H9 (cell line): ENCODE measurements at regions not wholly inside any gene's neighbourhood (a gene's known extent, or its start where the extent isn't known, plus 50 kb on each side); places are given as distances from the start of the nearest gene placed in this dataset.
A peak's percentile ranks its signal among the peaks of the same experiment; 100 is the strongest.

ENCODE experiments used
- DNase-seq: peaks from one replicate; pipeline ENCODE4 v3.0.0-alpha.2; 2017
- H2AFZ ChIP-seq: one replicate; pipeline ENCODE4 v1.6.1; 2013; ENCODE audit warnings: mild to moderate bottlenecking, low read length, control low read depth, moderate library complexity
- H2AK5ac ChIP-seq: 2 replicates; pipeline ENCODE4 v1.6.1; 2013; ENCODE audit warnings: low read length, control low read depth, mixed read lengths; ENCODE audit not compliant: insufficient read length
- H2BK120ac ChIP-seq: one replicate; pipeline ENCODE4 v1.6.1; 2013; ENCODE audit warnings: low read depth, mild to moderate bottlenecking, low read length, control low read depth, inconsistent platforms; ENCODE audit not compliant: poor library complexity, severe bottlenecking
- H2BK12ac ChIP-seq: 2 replicates; pipeline ENCODE4 v1.6.1; 2013; ENCODE audit warnings: low read length, control low read depth, mixed read lengths, low read depth; ENCODE audit not compliant: insufficient read length
- H2BK15ac ChIP-seq: 2 replicates; pipeline ENCODE4 v1.6.1; 2013; ENCODE audit warnings: low read depth, low read length, control low read depth
- H2BK20ac ChIP-seq: one replicate; pipeline ENCODE4 v1.6.1; 2013; ENCODE audit warnings: low read depth, mild to moderate bottlenecking, low read length, control low read depth, inconsistent platforms; ENCODE audit not compliant: poor library complexity, severe bottlenecking
- H2BK5ac ChIP-seq: 2 replicates; pipeline ENCODE4 v1.6.1; 2013; ENCODE audit warnings: low read length, control low read depth, mixed read lengths; ENCODE audit not compliant: insufficient read length
- H3K14ac ChIP-seq: 2 replicates; pipeline ENCODE4 v1.6.1; 2013; ENCODE audit warnings: low read length, control low read depth; ENCODE audit not compliant: insufficient read depth
- H3K18ac ChIP-seq: 2 replicates; pipeline ENCODE4 v1.6.1; 2013; ENCODE audit warnings: low read depth, mild to moderate bottlenecking, mixed read lengths, low read length, control low read depth; ENCODE audit not compliant: insufficient read length
- H3K23ac ChIP-seq: 2 replicates; pipeline ENCODE4 v1.6.1; 2013; ENCODE audit warnings: low read length, control low read depth, mixed read lengths, low read depth; ENCODE audit not compliant: insufficient read length
- H3K23me2 ChIP-seq: 2 replicates; pipeline ENCODE4 v1.6.1; 2013; ENCODE audit warnings: low read depth, mild to moderate bottlenecking, mixed read lengths, low read length, control low read depth; ENCODE audit not compliant: insufficient read length, poor library complexity, severe bottlenecking
- H3K27ac ChIP-seq: 2 replicates; pipeline ENCODE4 v1.5.1; 2013; ENCODE audit warnings: low read length, control low read depth, mixed read lengths, low read depth; ENCODE audit not compliant: insufficient read length
- H3K27me3 ChIP-seq: 2 replicates; pipeline ENCODE4 v1.6.1; 2013; ENCODE audit warnings: low read length, control low read depth, inconsistent platforms; ENCODE audit not compliant: insufficient read depth
- H3K4ac ChIP-seq: 2 replicates; pipeline ENCODE4 v1.6.1; 2013; ENCODE audit warnings: low read depth, mild to moderate bottlenecking, control low read depth, inconsistent platforms, low read length, moderate library complexity
- H3K4me1 ChIP-seq: 2 replicates; pipeline ENCODE4 v1.6.1; 2013; ENCODE audit warnings: low read length, control low read depth, inconsistent platforms; ENCODE audit not compliant: insufficient read depth
- H3K4me2 ChIP-seq: 2 replicates; pipeline ENCODE4 v1.6.1; 2013; ENCODE audit warnings: low read length, control low read depth, mixed read lengths; ENCODE audit not compliant: insufficient read length, insufficient read depth
- H3K56ac ChIP-seq: 2 replicates; pipeline ENCODE4 v1.6.1; 2013; ENCODE audit warnings: low read depth, mild to moderate bottlenecking, mixed read lengths, low read length, control low read depth; ENCODE audit not compliant: insufficient read length
- H3K79me1 ChIP-seq: 2 replicates; pipeline ENCODE4 v1.6.1; 2013; ENCODE audit warnings: low read depth, mild to moderate bottlenecking, moderate library complexity, low read length, control low read depth, inconsistent platforms; ENCODE audit not compliant: insufficient read depth, poor library complexity, severe bottlenecking
- H3K79me2 ChIP-seq: 2 replicates; pipeline ENCODE4 v1.6.1; 2013; ENCODE audit warnings: low read length, control low read depth, inconsistent platforms; ENCODE audit not compliant: insufficient read depth
- H3K9ac ChIP-seq: 2 replicates; pipeline ENCODE4 v1.6.1; 2013; ENCODE audit warnings: low read length, control low read depth, mixed read lengths; ENCODE audit not compliant: insufficient read length; ENCODE audit errors: extremely low read depth
- H3K9me3 ChIP-seq: one replicate; pipeline ENCODE4 v1.6.1; 2013; ENCODE audit warnings: low read depth, low read length, inconsistent platforms; ENCODE audit not compliant: control insufficient read depth
- H3T11ph ChIP-seq: one replicate; pipeline ENCODE4 v1.6.1; 2013; ENCODE audit warnings: mild to moderate bottlenecking, low read length, control low read depth, inconsistent platforms
- H4K20me1 ChIP-seq: one replicate; pipeline ENCODE4 v1.6.1; 2013; ENCODE audit not compliant: control insufficient read depth, insufficient read length, insufficient read depth
- H4K5ac ChIP-seq: 2 replicates; pipeline ENCODE4 v1.6.1; 2013; ENCODE audit warnings: low read depth, mild to moderate bottlenecking, mixed read lengths, low read length, control low read depth; ENCODE audit not compliant: insufficient read length
- H4K8ac ChIP-seq: replicated peaks from 2 replicates; pipeline ENCODE4 v1.6.1; 2013; ENCODE audit warnings: low read length, control low read depth, mixed read lengths, low read depth; ENCODE audit not compliant: insufficient read length
- H4K91ac ChIP-seq: 2 replicates; pipeline ENCODE4 v1.6.1; 2013; ENCODE audit warnings: low read depth, mild to moderate bottlenecking, moderate library complexity, mixed read lengths, low read length, control low read depth; ENCODE audit not compliant: insufficient read length
- H3K27ac Mint-ChIP-seq, 3 experiments: 2 replicates in 2 of 3; 3 replicates in 1 of 3; pipeline ENCODE4 v1.8.0; 2020 to 2021; ENCODE audit warnings: mixed read lengths in 3 of 3, mild to moderate bottlenecking in 1 of 3, moderate library complexity in 1 of 3
- H3K27me3 Mint-ChIP-seq: 2 replicates; pipeline ENCODE4 v1.8.0; 2021; ENCODE audit warnings: low read depth, mild to moderate bottlenecking, moderate library complexity, mixed read lengths
- H3K36me3 Mint-ChIP-seq, 3 experiments: 2 replicates in 2 of 3; 3 replicates in 1 of 3; pipeline ENCODE4 v1.8.0; 2020 to 2021; ENCODE audit warnings: low read depth in 3 of 3, mixed read lengths in 3 of 3; ENCODE audit not compliant: insufficient read depth in 1 of 3
- H3K4me1 Mint-ChIP-seq, 2 experiments: 2 replicates each; pipeline ENCODE4 v1.8.0; 2020; ENCODE audit warnings: mixed read lengths in 2 of 2
- H3K4me3 Mint-ChIP-seq, 2 experiments: 2 replicates in 1 of 2; 3 replicates in 1 of 2; pipeline ENCODE4 v1.8.0; 2020 to 2021; ENCODE audit warnings: mild to moderate bottlenecking in 2 of 2, mixed read lengths in 2 of 2, moderate library complexity in 1 of 2
- H3K9me3 Mint-ChIP-seq, 2 experiments: 2 replicates in 1 of 2; 3 replicates in 1 of 2; pipeline ENCODE4 v1.8.0; 2020; ENCODE audit warnings: mild to moderate bottlenecking in 2 of 2, mixed read lengths in 2 of 2, moderate library complexity in 1 of 2
- CTCF ChIP-seq: fragments of 200-600 bp; sonication (generic); conservative IDR thresholded peaks from 3 replicates; pipeline ENCODE4 v1.8.0; 2021; ENCODE audit warnings: antibody characterized with exemption, mild to moderate bottlenecking
- WGBS: extraction: QIAGEN DNeasy Blood & Tissue Kit; methylation state at CpG from one replicate; pipeline ENCODE4 v1.1.7; 2013; ENCODE audit warnings: missing lambda C conversion rate, low lambda C conversion rate, mixed read lengths; ENCODE audit not compliant: insufficient read length; ENCODE audit errors: extremely low coverage; 5-methylcytosine and 5-hydroxymethylcytosine counted together

GRCh38 chr1:239997160-239997514 is 94.5 kb upstream of the FMN2 start:
- H3K27ac ChIP-seq: no peak overlapping the region
- no peaks in the 10 kb centered on the region for H3K27me3 ChIP-seq
- no peaks in the 10 kb centered on the region; a peak in 2 of 7 replicates for H3K36me3 Mint-ChIP-seq
- H2AK5ac ChIP-seq: no peak overlapping the region
- H2BK120ac ChIP-seq: no peak overlapping the region
- H2BK5ac ChIP-seq: no peak overlapping the region
- H3K9me3 Mint-ChIP-seq: no peaks in the 10 kb centered on the region
- no peaks in the 10 kb centered on the region for H3K79me2 ChIP-seq
- H3K23me2 ChIP-seq: no peaks in the 10 kb centered on the region
- no peak overlapping the region for H3K56ac ChIP-seq
- no CpG with 5 or more reads among the region's 6 CpGs for WGBS
- H3K4me3 Mint-ChIP-seq: peak overlapping the region; percentile 65 to 81
- no peak overlapping the region for H3K9ac ChIP-seq
- no peak overlapping the region for H2BK12ac ChIP-seq
- DNase-seq: no peak
- no peak overlapping the region for H3K14ac ChIP-seq
- H3K4me1 ChIP-seq: no peaks in the 10 kb centered on the region
- H4K20me1 ChIP-seq: no peaks in the 10 kb centered on the region
- no peak overlapping the region for H2BK15ac ChIP-seq
- H3K9me3 ChIP-seq: no peaks in the 10 kb centered on the region
- H3K23ac ChIP-seq: no peak overlapping the region
- H2BK20ac ChIP-seq: no peak overlapping the region
- no peak overlapping the region for H3K18ac ChIP-seq
- no peak overlapping the region for H3K4ac ChIP-seq
- H4K91ac ChIP-seq: no peak overlapping the region
- TF ChIP-seq CTCF: no peak
- peaks cover 0 to 3% of the 10 kb centered on the region in 2 experiments; a peak in 1 of 4 replicates for H3K4me1 Mint-ChIP-seq
- H3K4me2 ChIP-seq: no peak overlapping the region
- no peak overlapping the region for H3K27ac Mint-ChIP-seq
- H2AFZ ChIP-seq: no peak overlapping the region
- H4K8ac ChIP-seq: no peak overlapping the region
- no peaks in the 10 kb centered on the region for H3K79me1 ChIP-seq
- peaks cover 35% of the 10 kb centered on the region for H3K27me3 Mint-ChIP-seq
- H4K5ac ChIP-seq: no peak overlapping the region
- no peak overlapping the region for H3T11ph ChIP-seq
